UCSD-AML1 (cell line): ENCODE measurements at regions not wholly inside any gene's neighbourhood (a gene's known extent, or its start where the extent isn't known, plus 50 kb on each side); places are given as distances from the start of the nearest gene placed in this dataset.
A peak's percentile ranks its signal among the peaks of the same experiment; 100 is the strongest.
"Not testable (repeated sequence)": the region's sequence is repeated elsewhere in the genome, so short reads cannot be mapped to it uniquely, and the experiment has no call there.

Experiments used
- DNase-seq: peaks from one replicate; lab custom pipeline; 2025; ENCODE audit not compliant: unreplicated experiment; lab: John Stamatoyannopoulos, UW

GRCh38 chr13:54574791-54575190 lies 1546.2 kb downstream of the OLFM4 start:
- DNase-seq, result no peak

DNA sequence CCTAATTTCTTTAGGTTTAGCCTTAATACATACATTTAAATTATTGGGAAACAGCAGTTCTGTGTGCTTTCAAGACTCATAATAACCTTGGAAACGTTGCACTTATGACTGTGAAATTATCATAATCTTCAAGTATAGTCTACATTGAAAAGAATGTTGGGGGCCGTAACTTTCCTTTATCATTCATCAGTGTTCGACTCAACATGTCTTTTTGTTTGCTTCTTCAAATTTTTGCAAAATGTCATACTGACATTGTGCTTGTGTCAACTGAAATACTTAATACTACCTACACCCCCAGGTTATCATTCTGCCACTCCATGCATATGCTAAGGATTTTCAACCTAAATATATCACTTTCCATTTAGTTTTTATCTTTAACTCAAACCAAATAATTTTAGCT lies 1562.9 kb downstream of the OLFM4 start:
- no peak for DNase-seq

GRCh38 chr13:54592201-54592600 lies 1563.6 kb downstream of the OLFM4 start:
- DNase-seq, result no peak

- no peak for DNase-seq
Measured at GRCh38 chr13:54593504-54593903, 1564.9 kb downstream of the OLFM4 start.

- DNase-seq, result no peak
Measured at GRCh38 chr13:54597540-54598088, 1569.0 kb downstream of the OLFM4 start.

DNA sequence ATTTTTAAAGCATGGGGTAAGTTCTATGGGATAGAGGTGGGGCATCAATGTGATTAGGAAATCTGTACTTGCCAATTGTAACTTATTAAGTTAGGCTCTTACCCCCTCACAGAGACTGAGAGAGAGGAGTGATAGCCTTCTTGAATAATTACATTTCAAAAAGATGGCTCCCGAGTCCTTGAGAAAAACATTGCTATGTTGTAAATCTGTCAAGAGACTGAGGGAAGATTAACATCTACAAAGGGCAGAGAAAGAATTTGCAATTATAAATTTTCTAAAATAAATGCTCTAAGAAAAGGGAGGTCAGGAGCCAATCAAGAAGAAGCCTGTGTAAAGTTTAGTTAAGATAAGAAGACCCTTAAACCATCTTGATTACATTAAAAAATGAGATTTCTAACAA lies 1570.8 kb downstream of the OLFM4 start:
- DNase-seq, result no peak

DNA sequence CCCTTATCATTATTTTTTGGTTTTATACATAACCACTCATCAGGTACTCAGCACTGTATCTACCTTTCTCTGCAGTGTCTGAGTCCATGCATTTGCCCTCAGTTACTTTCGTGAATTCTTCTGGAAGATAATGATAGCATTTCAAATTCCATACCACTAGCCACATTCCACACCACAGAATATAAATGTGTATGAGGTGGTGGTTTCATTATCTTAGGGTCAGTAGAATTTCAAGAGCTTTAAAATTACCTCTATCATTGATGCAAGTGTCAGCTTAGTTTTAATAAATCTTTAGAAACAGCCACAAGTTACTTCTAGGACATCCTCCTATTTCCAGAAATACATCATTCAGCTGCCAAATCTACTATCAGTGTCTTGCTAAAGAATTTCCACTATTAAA lies 1578.3 kb downstream of the OLFM4 start:
- no peak for DNase-seq

DNA sequence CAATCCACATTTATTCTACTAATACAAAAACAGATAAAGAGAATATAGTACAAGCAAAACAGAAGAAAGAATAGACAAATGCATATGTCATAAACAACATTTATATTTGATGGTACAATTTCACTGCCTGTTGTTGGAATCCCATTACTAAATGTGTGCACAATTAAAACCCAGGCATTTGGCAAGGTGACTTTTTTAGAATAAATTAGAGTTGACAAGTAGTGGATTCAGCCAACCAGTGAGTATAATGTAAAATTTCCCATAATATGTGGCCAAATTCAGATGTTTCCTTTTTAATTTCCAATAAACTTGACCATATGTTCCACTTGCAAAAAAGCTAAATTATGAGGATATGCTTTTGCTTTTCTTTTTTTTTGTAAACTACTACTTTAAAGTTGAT lies 1578.8 kb downstream of the OLFM4 start:
- DNase-seq, result no peak

- no peak for DNase-seq
Measured at GRCh38 chr13:54611390-54611789, 1582.8 kb downstream of the OLFM4 start.

DNA sequence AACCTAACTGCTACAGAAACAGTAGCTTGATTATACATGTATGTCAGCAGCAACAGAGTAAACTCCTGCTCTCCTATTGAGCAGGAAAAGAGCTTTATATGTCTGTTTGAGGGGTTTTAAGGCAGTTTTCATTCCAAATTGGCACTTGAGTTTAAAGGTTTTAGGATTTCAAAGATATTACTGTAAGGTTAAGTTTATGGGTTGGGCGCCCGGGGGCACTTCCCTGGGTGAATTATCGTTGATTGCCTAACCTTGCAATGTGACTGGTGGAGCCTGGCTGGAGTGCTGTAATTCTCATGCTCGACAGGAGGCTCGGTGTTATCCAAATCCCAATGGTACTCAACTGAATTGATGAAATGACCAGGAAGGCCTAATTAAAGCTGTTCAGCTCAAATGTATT lies 1586.1 kb downstream of the OLFM4 start:
- no peak for DNase-seq

- not testable (repeated sequence) for DNase-seq
Measured at GRCh38 chr13:54626504-54626903, 1597.9 kb downstream of the OLFM4 start.

GRCh38 chr13:54627646-54628372 lies 1599.2 kb downstream of the OLFM4 start:
- DNase-seq, result peak; percentile 1

DNA sequence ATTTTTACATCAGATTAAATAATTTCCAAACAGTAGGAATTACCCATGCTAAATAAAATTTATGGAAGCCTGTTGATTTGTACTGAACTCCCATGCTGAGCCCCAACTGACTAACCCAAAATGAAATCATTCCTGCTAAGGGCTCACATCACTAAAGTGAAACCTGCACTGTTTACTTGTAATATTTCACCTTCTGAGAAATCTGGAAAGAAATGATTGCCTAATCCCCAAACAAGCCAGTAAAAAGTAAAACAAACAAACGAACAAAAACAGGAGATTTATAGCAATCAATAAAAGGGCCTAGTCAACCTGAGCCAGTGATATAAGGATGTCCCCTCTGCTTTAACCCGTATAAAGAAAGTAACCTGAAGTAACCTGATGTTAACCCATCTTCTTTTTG lies 1599.8 kb downstream of the OLFM4 start:
- no peak for DNase-seq

DNA sequence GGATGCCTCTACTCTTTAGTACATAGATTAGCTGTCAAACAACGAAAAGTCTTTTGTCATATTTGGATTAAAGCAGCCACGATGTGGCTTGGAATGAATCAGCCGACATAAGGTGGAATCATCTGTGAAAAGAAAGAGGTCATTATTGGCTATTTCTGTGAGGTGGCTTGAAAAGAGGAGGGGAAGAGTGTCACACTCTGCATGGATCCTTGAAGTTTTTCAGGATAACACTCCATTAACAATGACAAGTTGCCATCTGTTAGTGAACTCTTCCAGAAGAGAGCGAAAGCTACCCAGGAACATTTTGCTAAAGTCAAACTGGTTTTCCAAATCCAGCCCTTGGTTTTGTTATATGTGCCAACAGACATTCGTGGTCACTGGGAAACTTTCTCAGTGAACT lies 1604.8 kb downstream of the OLFM4 start:
- DNase-seq, result no peak

- DNase-seq, result no peak
Measured at GRCh38 chr13:54636231-54636630, 1607.6 kb downstream of the OLFM4 start.

- no peak for DNase-seq
Measured at GRCh38 chr13:54637366-54637765, 1608.8 kb downstream of the OLFM4 start.

DNA sequence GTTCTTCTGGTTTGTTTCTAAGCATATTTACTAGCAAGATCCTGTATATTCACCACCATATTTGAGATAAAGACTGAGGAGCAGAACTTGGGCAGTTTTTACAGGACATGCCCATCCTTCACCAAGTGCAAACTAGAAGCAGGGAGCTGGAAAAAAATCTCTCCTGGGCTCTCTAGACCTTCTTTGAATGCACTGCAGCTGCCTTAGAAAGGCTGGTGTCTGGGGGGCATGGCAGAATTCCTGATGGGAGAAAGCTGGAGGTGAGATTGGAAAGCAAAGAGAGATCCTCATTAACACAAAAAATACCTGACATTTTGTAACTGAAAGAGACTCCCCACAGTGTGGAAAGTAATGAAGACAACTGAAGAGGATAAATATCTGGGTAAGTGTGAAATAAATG lies 1612.1 kb downstream of the OLFM4 start:
- DNase-seq, result no peak

DNA sequence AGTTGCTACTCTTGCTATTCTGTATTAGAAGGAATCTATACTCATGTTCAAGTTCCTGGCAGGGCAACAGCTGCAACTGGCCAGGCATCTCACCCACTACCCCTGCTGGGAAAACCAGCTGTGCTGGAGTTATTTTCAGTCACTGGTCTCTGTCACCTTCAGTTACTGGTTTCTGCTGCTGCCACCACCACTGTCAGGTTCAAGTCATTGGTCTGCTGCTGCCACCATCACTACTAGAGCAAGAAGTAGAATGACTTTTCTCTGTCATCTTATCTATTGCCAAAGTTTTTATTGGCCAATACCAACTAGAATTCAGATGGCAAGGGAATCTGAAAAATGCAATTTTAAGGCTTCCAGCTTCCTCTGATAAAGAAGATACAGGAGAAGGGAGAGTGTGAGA lies 1615.2 kb downstream of the OLFM4 start:
- no peak for DNase-seq

DNA sequence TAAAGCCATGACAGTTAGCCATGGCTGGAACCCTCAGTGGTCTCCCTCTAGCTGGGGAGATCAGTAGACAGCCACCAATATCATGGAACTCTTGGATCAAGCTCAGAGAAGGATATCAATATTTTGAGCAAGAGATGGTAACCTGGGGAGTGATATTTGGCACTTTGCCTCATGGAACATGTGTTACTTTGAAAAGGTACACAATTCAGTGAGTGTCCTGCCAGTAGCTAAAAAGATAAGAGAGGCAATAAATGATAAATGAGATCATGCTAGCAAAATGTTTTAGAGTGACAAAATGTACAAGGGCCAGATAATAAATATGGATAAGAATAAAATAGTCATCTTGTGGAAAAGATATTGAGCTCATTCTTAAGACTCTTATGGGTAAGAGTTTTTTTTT lies 1618.7 kb downstream of the OLFM4 start:
- DNase-seq, result no peak

DNA sequence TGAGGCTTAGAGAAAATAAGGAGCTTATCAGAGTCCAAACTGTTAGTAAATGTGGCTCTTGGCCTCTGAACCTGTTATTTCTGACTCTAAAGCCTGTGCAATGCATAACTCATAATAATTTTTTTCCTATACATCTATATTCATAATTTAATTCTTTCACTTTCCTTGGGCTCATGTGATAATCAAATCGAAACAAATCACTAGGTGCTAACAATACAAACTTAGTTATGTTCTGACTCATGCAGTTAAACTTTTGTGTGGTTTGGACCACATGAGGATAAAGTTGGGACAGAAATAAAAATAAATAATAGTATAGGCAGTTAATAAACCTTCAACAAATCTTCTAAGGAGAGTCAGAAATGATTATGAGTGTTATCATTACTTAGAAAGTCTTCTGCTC lies 1629.0 kb downstream of the OLFM4 start:
- no peak for DNase-seq

DNA sequence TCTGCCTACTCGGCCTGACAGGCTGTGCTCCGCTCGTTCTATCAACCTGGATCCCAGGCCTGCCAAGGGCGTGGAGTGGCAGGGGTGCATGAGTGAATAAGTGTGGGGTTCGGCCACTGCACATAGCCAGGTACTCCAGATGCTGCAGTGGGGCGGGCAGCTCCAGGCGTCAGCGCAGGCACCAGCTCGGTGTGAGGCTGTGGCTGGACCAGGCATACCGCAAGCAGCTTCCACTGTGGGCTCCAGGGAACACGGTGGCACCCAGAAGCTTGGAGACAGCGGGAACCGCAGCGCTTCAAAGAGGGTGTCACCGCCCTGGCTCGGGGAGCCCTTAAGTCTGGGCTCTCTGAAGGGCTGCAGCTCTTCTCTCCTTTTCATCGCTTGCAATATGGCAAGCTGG lies 1630.2 kb downstream of the OLFM4 start:
- DNase-seq, result no peak

DNA sequence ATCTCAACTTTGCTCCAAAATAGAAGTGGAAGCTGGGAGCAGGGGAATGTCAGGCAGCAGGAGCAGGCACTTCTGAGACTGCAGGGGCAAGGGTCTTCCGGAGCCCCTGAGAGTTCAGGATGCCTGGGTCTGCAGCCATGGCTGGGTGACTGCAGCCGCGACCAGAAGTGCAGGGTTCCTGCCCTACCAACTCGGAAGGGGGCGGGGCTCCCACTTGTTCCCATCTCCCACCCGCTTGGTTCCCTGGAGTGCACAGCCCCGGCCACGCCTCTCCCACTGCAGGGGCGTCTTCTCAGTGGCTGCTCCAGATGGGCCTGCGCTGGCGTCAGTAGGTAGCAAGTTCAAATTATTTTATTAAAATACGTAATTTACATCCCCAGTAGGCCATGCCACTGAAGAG lies 1631.7 kb downstream of the OLFM4 start:
- no peak for DNase-seq

- DNase-seq, result no peak
Measured at GRCh38 chr13:54676526-54677113, 1648.0 kb downstream of the OLFM4 start.
